Femur (tissue), 1 donor: ENCODE measurements at regions not wholly inside any gene's neighbourhood (a gene's known extent, or its start where the extent isn't known, plus 50 kb on each side); places are given as distances from the start of the nearest gene placed in this dataset.
"Not testable (repeated sequence)": the region's sequence is repeated elsewhere in the genome, so short reads cannot be mapped to it uniquely, and the experiment has no call there.

Experiments used
- DNase-seq: peaks from one replicate; pipeline ENCODE4 v3.0.0-alpha.2; 2017

GRCh38 chr2:220586980-220587530, 959.6 kb downstream of the SLC4A3 start:
- DNase-seq = peak; percentile 23

- DNase-seq = no peak
Observed at GRCh38 chr2:220588148-220588547, 960.7 kb downstream of the SLC4A3 start.

- no peak for DNase-seq
Observed at GRCh38 chr2:220590476-220590875, 963.0 kb downstream of the SLC4A3 start.

GRCh38 chr2:220593526-220593925, 966.1 kb downstream of the SLC4A3 start:
- no peak for DNase-seq

GRCh38 chr2:220601674-220602073, 970.4 kb downstream of the EPHA4 start:
- no peak for DNase-seq

GRCh38 chr2:220613004-220613403, 959.1 kb downstream of the EPHA4 start:
- not testable (repeated sequence) for DNase-seq

GRCh38 chr2:220614064-220614463, 958.0 kb downstream of the EPHA4 start:
- DNase-seq = no peak

- no peak for DNase-seq
Observed at GRCh38 chr2:220619525-220620220, 952.4 kb downstream of the EPHA4 start.

- DNase-seq = no peak
Observed at GRCh38 chr2:220626603-220627002, 945.5 kb downstream of the EPHA4 start.

- DNase-seq = no peak
Observed at GRCh38 chr2:220628252-220628651, 943.9 kb downstream of the EPHA4 start.

GRCh38 chr2:220641137-220641536, 931.0 kb downstream of the EPHA4 start:
- DNase-seq = no peak

- DNase-seq = no peak
Observed at GRCh38 chr2:220646424-220646823, 925.7 kb downstream of the EPHA4 start.

GRCh38 chr2:220648628-220649027, 923.5 kb downstream of the EPHA4 start:
- no peak for DNase-seq

- no peak for DNase-seq
Observed at GRCh38 chr2:220653776-220654175, 918.3 kb downstream of the EPHA4 start.

- DNase-seq = no peak
Observed at GRCh38 chr2:220654322-220654721, 917.8 kb downstream of the EPHA4 start.

- DNase-seq = no peak
Observed at GRCh38 chr2:220660277-220661145, 911.6 kb downstream of the EPHA4 start.

GRCh38 chr2:220662431-220662830, 909.7 kb downstream of the EPHA4 start:
- no peak for DNase-seq

GRCh38 chr2:220663065-220663464, 909.0 kb downstream of the EPHA4 start:
- DNase-seq = no peak

- DNase-seq = no peak
Observed at GRCh38 chr2:220664272-220665107, 907.6 kb downstream of the EPHA4 start.

GRCh38 chr2:220665108-220665471, 907.0 kb downstream of the EPHA4 start:
- no peak for DNase-seq

- DNase-seq = no peak
Observed at GRCh38 chr2:220669324-220669723, 902.8 kb downstream of the EPHA4 start.

GRCh38 chr2:220670511-220670910, 901.6 kb downstream of the EPHA4 start:
- no peak for DNase-seq
